OCI-LY7 (cell line): ENCODE measurements at regions not wholly inside any gene's neighbourhood (a gene's known extent, or its start where the extent isn't known, plus 50 kb on each side); places are given as distances from the start of the nearest gene placed in this dataset.

Source experiments
- CTCF ChIP-seq: fragments of 200-600 bp; sonication (generic); conservative IDR thresholded peaks from 2 replicates; pipeline ENCODE4 v1.5.1; 2014; ENCODE audit warnings: mild to moderate bottlenecking, antibody characterized with exemption, low read length, moderate library complexity, mixed read lengths
- EZH2phosphoT487 ChIP-seq: fragments of 200-600 bp; sonication (generic); IDR thresholded peaks from 2 replicates; pipeline ENCODE4 v1.6.1; 2018; ENCODE audit warnings: low read depth, borderline replicate concordance, mild to moderate bottlenecking, mixed run types, antibody characterized with exemption, low read length, moderate library complexity, mixed read lengths

GRCh38 chr6:104601721-104602120, 258.0 kb downstream of the HACE1 start:
- TF ChIP-seq CTCF (no peak), EZH2phosphoT487 (no peak)
